ENCODE measurements at regions not wholly inside any gene's neighbourhood (a gene's known extent, or its start where the extent isn't known, plus 50 kb on each side); places are given as distances from the start of the nearest gene placed in this dataset.

- TF ChIP-seq EP300 (conservative IDR thresholded peaks at IDR 0.05; ENCODE audit: poor library complexity, severe bottlenecking) (no peak), TAF1 (IDR thresholded peaks at IDR 0.05; ENCODE audit: low read depth) (no peak)
- H3K9me2 ChIP-seq (ENCODE audit: insufficient read depth, low read length), result no peaks in the 10 kb centered on the region
- H3K27ac ChIP-seq (ENCODE audit: low read length), result no peak overlapping the region
- H3K9ac ChIP-seq (ENCODE audit: low read length), result no peak overlapping the region
- no peaks in the 10 kb centered on the region for H3K9me3 ChIP-seq (ENCODE audit: low read length)
- no peaks in the 10 kb centered on the region for H3K79me2 ChIP-seq (replicated peaks; ENCODE audit: insufficient read depth, low read length)
- H3K27me3 ChIP-seq (ENCODE audit: insufficient read depth, low read depth, low read length), result no peaks in the 10 kb centered on the region
- no peaks in the 10 kb centered on the region for H3K36me3 ChIP-seq (ENCODE audit: insufficient read depth, low read length)
- H3F3A ChIP-seq (ENCODE audit: insufficient read depth, low read length, poor library complexity, severe bottlenecking), result no peaks in the 10 kb centered on the region
- no peaks in the 10 kb centered on the region for H4K20me1 ChIP-seq (ENCODE audit: insufficient read depth)
- no peak overlapping the region for H3K4me2 ChIP-seq (ENCODE audit: low read length)
- H2AFZ ChIP-seq (ENCODE audit: low read depth, low read length), result no peak overlapping the region
- no peak overlapping the region for H3K4me3 ChIP-seq (ENCODE audit: low read length)
Observed at GRCh38 chr3:168736202-168736601, 640.5 kb upstream of the GOLIM4 start.

DNA sequence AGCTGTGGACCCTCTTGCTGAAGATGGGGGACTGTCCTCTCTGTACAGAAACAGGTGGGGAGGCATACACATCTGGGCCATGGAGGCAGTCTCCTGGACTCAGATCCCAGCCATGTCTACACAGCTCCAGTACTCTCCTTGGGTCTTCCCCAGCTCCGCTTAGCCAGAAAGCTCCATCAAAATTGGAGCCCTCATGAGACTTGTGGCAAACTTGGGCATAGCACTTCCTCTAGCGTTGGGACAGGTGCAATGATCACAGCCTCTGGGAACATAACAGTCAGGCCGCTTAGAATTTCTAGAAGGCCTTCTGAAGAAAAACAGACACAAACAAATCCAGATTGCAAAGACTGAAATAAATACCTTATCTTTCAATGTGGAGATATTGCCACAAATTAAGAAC is 634.3 kb upstream of the GOLIM4 start:
- no peaks in the 10 kb centered on the region for H3K27me3 ChIP-seq (ENCODE audit: insufficient read depth, low read depth, low read length)
- no peaks in the 10 kb centered on the region for H3F3A ChIP-seq (ENCODE audit: insufficient read depth, low read length, poor library complexity, severe bottlenecking)
- no peaks in the 10 kb centered on the region for H3K36me3 ChIP-seq (ENCODE audit: insufficient read depth, low read length)
- H3K9me3 ChIP-seq (ENCODE audit: low read length), result peaks cover 3% of the 10 kb centered on the region
- no peak overlapping the region for H3K4me2 ChIP-seq (ENCODE audit: low read length)
- H2AFZ ChIP-seq (ENCODE audit: low read depth, low read length), result no peak overlapping the region
- no peak for TF ChIP-seq EP300 (conservative IDR thresholded peaks at IDR 0.05; ENCODE audit: poor library complexity, severe bottlenecking)
- TF ChIP-seq CTCF (IDR thresholded peaks at IDR 0.05; ENCODE audit: poor library complexity, severe bottlenecking), result no peak
- TF ChIP-seq RAD21 (conservative IDR thresholded peaks at IDR 0.05), result no peak
- no peak for TF ChIP-seq POLR2AphosphoS5 (IDR thresholded peaks at IDR 0.05)
- TF ChIP-seq TAF1 (IDR thresholded peaks at IDR 0.05; ENCODE audit: low read depth), result no peak
- TF ChIP-seq EZH2 (IDR thresholded peaks at IDR 0.05; ENCODE audit: borderline replicate concordance, insufficient read depth, low read length, poor library complexity, severe bottlenecking), result no peak
- TF ChIP-seq SMC3 (conservative IDR thresholded peaks at IDR 0.05; ENCODE audit: poor library complexity), result no peak
- TF ChIP-seq, protein P1, sequence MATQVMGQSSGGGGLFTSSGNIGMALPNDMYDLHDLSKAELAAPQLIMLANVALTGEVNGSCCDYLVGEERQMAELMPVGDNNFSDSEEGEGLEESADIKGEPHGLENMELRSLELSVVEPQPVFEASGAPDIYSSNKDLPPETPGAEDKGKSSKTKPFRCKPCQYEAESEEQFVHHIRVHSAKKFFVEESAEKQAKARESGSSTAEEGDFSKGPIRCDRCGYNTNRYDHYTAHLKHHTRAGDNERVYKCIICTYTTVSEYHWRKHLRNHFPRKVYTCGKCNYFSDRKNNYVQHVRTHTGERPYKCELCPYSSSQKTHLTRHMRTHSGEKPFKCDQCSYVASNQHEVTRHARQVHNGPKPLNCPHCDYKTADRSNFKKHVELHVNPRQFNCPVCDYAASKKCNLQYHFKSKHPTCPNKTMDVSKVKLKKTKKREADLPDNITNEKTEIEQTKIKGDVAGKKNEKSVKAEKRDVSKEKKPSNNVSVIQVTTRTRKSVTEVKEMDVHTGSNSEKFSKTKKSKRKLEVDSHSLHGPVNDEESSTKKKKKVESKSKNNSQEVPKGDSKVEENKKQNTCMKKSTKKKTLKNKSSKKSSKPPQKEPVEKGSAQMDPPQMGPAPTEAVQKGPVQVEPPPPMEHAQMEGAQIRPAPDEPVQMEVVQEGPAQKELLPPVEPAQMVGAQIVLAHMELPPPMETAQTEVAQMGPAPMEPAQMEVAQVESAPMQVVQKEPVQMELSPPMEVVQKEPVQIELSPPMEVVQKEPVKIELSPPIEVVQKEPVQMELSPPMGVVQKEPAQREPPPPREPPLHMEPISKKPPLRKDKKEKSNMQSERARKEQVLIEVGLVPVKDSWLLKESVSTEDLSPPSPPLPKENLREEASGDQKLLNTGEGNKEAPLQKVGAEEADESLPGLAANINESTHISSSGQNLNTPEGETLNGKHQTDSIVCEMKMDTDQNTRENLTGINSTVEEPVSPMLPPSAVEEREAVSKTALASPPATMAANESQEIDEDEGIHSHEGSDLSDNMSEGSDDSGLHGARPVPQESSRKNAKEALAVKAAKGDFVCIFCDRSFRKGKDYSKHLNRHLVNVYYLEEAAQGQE (IDR thresholded peaks at IDR 0.05; ENCODE audit: borderline replicate concordance), result no peak
- no peak for TF ChIP-seq MXI1 (conservative IDR thresholded peaks at IDR 0.05; ENCODE audit: poor library complexity, severe bottlenecking)
- H4K20me1 ChIP-seq (ENCODE audit: insufficient read depth), result no peaks in the 10 kb centered on the region
- no peaks in the 10 kb centered on the region for H3K9me2 ChIP-seq (ENCODE audit: insufficient read depth, low read length)
- no peak overlapping the region for H3K4me3 ChIP-seq (ENCODE audit: low read length)
- H3K27ac ChIP-seq (ENCODE audit: low read length), result no peak overlapping the region
- no peaks in the 10 kb centered on the region for H3K79me2 ChIP-seq (replicated peaks; ENCODE audit: insufficient read depth, low read length)
- H3K9ac ChIP-seq (ENCODE audit: low read length), result no peak overlapping the region

GRCh38 chr3:168722091-168722490 is 626.4 kb upstream of the GOLIM4 start:
- Histone ChIP-seq H3K79me2 (replicated peaks; ENCODE audit: insufficient read depth, low read length) (no peaks in the 10 kb centered on the region), H2AFZ (ENCODE audit: low read depth, low read length) (no peak overlapping the region)

More at GRCh38 chr3:168722091-168722490, 626.4 kb upstream of the GOLIM4 start:
- Histone ChIP-seq H3K4me3 (ENCODE audit: low read length) (no peak overlapping the region), H4K20me1 (ENCODE audit: insufficient read depth) (no peaks in the 10 kb centered on the region), H3K36me3 (ENCODE audit: insufficient read depth, low read length) (no peaks in the 10 kb centered on the region), H3K4me2 (ENCODE audit: low read length) (no peak overlapping the region), H3K9me3 (ENCODE audit: low read length) (no peaks in the 10 kb centered on the region), H3K9me2 (ENCODE audit: insufficient read depth, low read length) (no peaks in the 10 kb centered on the region), H3K27me3 (ENCODE audit: insufficient read depth, low read depth, low read length) (no peaks in the 10 kb centered on the region), H3K27ac (ENCODE audit: low read length) (no peak overlapping the region), H3F3A (ENCODE audit: insufficient read depth, low read length, poor library complexity, severe bottlenecking) (no peaks in the 10 kb centered on the region), H3K9ac (ENCODE audit: low read length) (no peak overlapping the region)
- TF ChIP-seq EZH2 (IDR thresholded peaks at IDR 0.05; ENCODE audit: borderline replicate concordance, insufficient read depth, low read length, poor library complexity, severe bottlenecking) (no peak), TAF1 (IDR thresholded peaks at IDR 0.05; ENCODE audit: low read depth) (no peak), CTCF (IDR thresholded peaks at IDR 0.05; ENCODE audit: poor library complexity, severe bottlenecking) (no peak)
